ENCODE measurements at regions not wholly inside any gene's neighbourhood (a gene's known extent, or its start where the extent isn't known, plus 50 kb on each side); places are given as distances from the start of the nearest gene placed in this dataset.

DNA sequence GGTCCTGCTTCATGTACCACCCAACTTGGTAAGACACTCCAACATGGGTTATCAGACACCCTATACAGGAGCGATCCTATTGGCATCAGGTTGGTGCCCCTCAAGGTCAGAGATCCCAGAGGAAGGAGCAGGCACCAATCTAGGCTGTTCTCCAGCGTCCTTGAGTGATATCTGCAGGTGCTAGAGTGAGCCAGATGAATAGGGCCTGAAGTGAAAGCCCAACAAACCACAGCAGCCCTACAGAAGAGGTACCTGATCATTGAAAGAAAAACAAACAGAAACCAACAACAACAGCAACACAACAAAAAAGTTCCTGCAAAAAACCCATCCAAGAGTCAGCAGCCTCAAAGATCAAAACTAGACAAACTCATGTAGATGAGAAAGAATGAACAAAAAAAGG, 584.8 kb downstream of the HINT1 start:
- no peaks in the 10 kb centered on the region for H3K4me1 ChIP-seq
- TF ChIP-seq, protein P1, sequence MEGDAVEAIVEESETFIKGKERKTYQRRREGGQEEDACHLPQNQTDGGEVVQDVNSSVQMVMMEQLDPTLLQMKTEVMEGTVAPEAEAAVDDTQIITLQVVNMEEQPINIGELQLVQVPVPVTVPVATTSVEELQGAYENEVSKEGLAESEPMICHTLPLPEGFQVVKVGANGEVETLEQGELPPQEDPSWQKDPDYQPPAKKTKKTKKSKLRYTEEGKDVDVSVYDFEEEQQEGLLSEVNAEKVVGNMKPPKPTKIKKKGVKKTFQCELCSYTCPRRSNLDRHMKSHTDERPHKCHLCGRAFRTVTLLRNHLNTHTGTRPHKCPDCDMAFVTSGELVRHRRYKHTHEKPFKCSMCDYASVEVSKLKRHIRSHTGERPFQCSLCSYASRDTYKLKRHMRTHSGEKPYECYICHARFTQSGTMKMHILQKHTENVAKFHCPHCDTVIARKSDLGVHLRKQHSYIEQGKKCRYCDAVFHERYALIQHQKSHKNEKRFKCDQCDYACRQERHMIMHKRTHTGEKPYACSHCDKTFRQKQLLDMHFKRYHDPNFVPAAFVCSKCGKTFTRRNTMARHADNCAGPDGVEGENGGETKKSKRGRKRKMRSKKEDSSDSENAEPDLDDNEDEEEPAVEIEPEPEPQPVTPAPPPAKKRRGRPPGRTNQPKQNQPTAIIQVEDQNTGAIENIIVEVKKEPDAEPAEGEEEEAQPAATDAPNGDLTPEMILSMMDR (IDR thresholded peaks at IDR 0.05) = no peak
- H3K4me3 ChIP-seq = no peak overlapping the region
- H3K36me3 ChIP-seq = no peaks in the 10 kb centered on the region
- H3K27me3 ChIP-seq = no peaks in the 10 kb centered on the region
- intact Hi-C loops (cut with DNase I; ENCODE audit: low total_unique reads) = no loop called here
- no peaks in the 10 kb centered on the region for H3K9me3 ChIP-seq
- DNase-seq = no peak
- no peak overlapping the region for H3K27ac ChIP-seq

DNA sequence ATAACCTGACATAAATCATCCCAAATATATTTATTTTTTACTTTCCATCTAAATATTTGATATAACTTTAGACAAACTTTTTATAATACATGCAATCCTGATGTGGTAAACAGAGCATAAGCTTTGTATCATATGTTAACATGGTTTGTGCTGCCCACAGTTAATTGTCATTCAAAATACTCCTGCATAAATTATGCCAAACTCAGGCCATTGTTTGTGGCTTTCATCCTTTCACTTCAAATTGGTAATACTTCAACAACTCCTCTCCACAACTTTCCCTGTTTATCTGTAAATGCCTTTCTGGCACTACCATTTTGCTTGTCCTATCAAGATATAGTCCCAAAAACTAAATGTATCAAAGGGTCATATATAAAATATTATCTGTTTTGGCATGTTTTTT, 586.7 kb downstream of the HINT1 start:
- H3K27me3 ChIP-seq = no peaks in the 10 kb centered on the region
- TF ChIP-seq, protein P1 (IDR thresholded peaks at IDR 0.05) = no peak
- no peak for DNase-seq
- no peaks in the 10 kb centered on the region for H3K9me3 ChIP-seq
- no peak overlapping the region for H3K4me3 ChIP-seq
- intact Hi-C loops (cut with DNase I; ENCODE audit: low total_unique reads) = no loop called here
- no peaks in the 10 kb centered on the region for H3K36me3 ChIP-seq
- no peak overlapping the region for H3K27ac ChIP-seq
- no peaks in the 10 kb centered on the region for H3K4me1 ChIP-seq

DNA sequence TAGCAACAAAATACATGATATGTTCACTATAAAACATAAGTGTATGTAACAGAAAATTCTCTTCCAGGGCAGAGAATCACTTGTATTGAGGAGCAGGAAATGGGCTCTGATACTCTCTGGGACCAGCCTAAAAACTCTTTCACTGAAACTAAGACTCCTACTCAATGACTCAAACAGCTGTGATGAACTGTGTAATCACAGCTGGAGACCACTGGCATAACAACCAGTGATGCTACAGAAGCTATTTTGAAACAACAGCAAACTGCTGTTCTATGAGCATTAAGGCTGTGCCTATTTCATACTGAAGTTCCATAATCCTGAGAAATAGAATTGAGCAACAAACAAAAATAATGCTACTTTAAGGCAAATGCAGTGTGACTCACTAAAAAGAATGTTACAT, 594.0 kb downstream of the HINT1 start:
- Histone ChIP-seq H3K4me3 (no peak overlapping the region), H3K9me3 (no peaks in the 10 kb centered on the region), H3K36me3 (no peaks in the 10 kb centered on the region), H3K27me3 (no peaks in the 10 kb centered on the region), H3K27ac (no peak overlapping the region), H3K4me1 (no peaks in the 10 kb centered on the region)
- intact Hi-C loops (cut with DNase I; ENCODE audit: low total_unique reads) = no loop called here
- no peak for DNase-seq
- TF ChIP-seq, protein P1 (IDR thresholded peaks at IDR 0.05) = no peak

DNA sequence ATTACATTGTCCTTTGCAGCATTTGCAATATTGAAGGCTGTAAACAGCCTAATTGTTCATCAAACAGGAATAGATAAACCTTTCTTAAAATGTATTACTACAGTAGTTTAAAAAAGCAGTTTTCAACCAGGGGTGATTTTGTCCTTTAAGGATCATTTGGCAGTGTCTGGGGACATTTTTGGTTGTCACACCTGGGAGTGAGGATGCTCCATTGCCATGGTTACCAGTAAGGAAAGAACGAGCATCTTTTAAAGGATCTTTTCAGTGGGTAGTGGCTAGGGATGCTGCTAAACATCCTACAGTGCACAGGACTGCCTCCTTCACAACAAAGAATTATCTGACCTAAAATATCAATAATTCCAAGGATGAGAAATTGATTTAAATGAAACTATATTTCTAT, 596.3 kb downstream of the HINT1 start:
- H3K36me3 ChIP-seq = no peaks in the 10 kb centered on the region
- TF ChIP-seq, protein P1 (IDR thresholded peaks at IDR 0.05) = no peak
- H3K4me1 ChIP-seq = no peaks in the 10 kb centered on the region
- intact Hi-C loops (cut with DNase I; ENCODE audit: low total_unique reads) = no loop called here
- H3K27me3 ChIP-seq = no peaks in the 10 kb centered on the region
- H3K27ac ChIP-seq = no peak overlapping the region
- no peak overlapping the region for H3K4me3 ChIP-seq
- H3K9me3 ChIP-seq = no peaks in the 10 kb centered on the region
- DNase-seq = no peak

DNA sequence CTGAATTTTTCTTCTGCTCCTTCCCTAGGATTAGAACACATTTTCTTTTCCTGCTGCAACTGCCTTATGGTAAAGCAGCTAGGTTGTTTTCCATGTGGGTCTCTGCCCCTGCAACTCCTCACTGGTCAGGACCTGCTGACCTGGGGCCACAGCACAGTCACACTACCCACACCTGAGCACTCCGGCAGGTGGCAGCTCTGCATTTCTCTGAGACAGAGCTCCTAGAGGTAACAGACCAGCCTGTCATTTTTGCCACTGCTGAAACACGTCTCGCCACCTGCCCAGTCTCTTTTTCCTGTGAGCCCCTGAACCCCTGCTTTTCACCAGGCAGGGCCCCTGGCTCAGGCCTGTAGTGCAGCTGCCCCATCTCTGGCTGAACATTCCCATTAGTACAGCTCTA, 609.6 kb downstream of the HINT1 start:
- no peak overlapping the region for H3K27ac ChIP-seq
- DNase-seq = no peak
- peaks cover 0 to 11% (median 8%) of the 10 kb centered on the region in 3 donors for H3K9me3 ChIP-seq
- no peaks in the 10 kb centered on the region for H3K27me3 ChIP-seq
- intact Hi-C loops (cut with DNase I; ENCODE audit: low total_unique reads) = no loop called here
- H3K36me3 ChIP-seq = no peaks in the 10 kb centered on the region
- H3K4me1 ChIP-seq = peaks cover 0 to 3% (median 1%) of the 10 kb centered on the region in 4 donors
- H3K4me3 ChIP-seq = no peak overlapping the region
- TF ChIP-seq, protein P1 (IDR thresholded peaks at IDR 0.05) = no peak

DNA sequence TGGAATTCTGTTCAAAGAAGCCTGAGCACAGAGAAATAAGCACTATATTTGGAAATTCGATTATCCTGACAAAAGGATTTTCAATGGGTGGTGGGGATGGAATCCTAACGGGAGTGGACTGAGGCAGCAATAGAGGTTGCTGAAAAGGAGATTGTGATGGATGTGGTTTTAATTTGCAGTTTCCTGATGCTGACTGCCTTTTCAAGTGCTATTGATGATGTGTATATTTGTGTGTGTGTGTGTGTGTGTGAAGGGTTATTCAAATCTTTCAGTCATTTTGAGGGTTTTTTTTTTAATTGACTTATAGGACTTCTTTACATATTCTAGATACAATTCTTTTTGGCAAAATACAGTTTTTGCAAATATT, 614.5 kb downstream of the HINT1 start:
- H3K4me3 ChIP-seq = no peak overlapping the region
- H3K36me3 ChIP-seq = no peaks in the 10 kb centered on the region
- TF ChIP-seq, protein P1 (IDR thresholded peaks at IDR 0.05) = no peak
- no peaks in the 10 kb centered on the region for H3K9me3 ChIP-seq
- H3K27me3 ChIP-seq = no peaks in the 10 kb centered on the region
- intact Hi-C loops (cut with DNase I; ENCODE audit: low total_unique reads) = no loop called here
- H3K4me1 ChIP-seq = peaks cover 0 to 9% (median 6%) of the 10 kb centered on the region in 4 donors
- no peak overlapping the region for H3K27ac ChIP-seq
- DNase-seq = no peak

Measured in tibial artery (tissue), 4 donors.